Superior temporal gyrus (tissue), 1 donor: ENCODE measurements at regions not wholly inside any gene's neighbourhood (a gene's known extent, or its start where the extent isn't known, plus 50 kb on each side); places are given as distances from the start of the nearest gene placed in this dataset.
"Not testable (repeated sequence)": the region's sequence is repeated elsewhere in the genome, so short reads cannot be mapped to it uniquely, and the experiment has no call there.

Source experiments
- DNase-seq: peaks from one replicate; pipeline ENCODE4 v3.0.0-alpha.2; 2016; ENCODE audit errors: extremely low spot score

GRCh38 chr4:52157071-52157470 lies 106.0 kb downstream of the SPATA18 start:
- DNase-seq = not testable (repeated sequence)

- DNase-seq = no peak
Observed at GRCh38 chr4:52157641-52158316, 106.7 kb downstream of the SPATA18 start.

GRCh38 chr4:52160859-52161258 lies 109.8 kb downstream of the SPATA18 start:
- DNase-seq = no peak

- no peak for DNase-seq
Observed at GRCh38 chr4:52164116-52164515, 113.0 kb downstream of the SPATA18 start.

- DNase-seq = no peak
Observed at GRCh38 chr4:52172166-52172565, 121.1 kb downstream of the SPATA18 start.

GRCh38 chr4:52173470-52174045 lies 122.5 kb downstream of the SPATA18 start:
- DNase-seq = no peak

GRCh38 chr4:52187603-52188002 lies 136.5 kb downstream of the SPATA18 start:
- no peak for DNase-seq

- DNase-seq = no peak
Observed at GRCh38 chr4:52192001-52192400, 140.9 kb downstream of the SPATA18 start.

- DNase-seq = no peak
Observed at GRCh38 chr4:52192721-52193135, 141.6 kb downstream of the SPATA18 start.

- DNase-seq = no peak
Observed at GRCh38 chr4:52195869-52196268, 144.8 kb downstream of the SPATA18 start.

GRCh38 chr4:52196606-52197130 lies 145.6 kb downstream of the SPATA18 start:
- no peak for DNase-seq

GRCh38 chr4:52197306-52197705 lies 146.2 kb downstream of the SPATA18 start:
- no peak for DNase-seq

GRCh38 chr4:52198294-52198693 lies 147.2 kb downstream of the SPATA18 start:
- no peak for DNase-seq

- no peak for DNase-seq
Observed at GRCh38 chr4:52199574-52200338, 148.7 kb downstream of the SPATA18 start.

- no peak for DNase-seq
Observed at GRCh38 chr4:52200339-52200725, 149.2 kb downstream of the SPATA18 start.

GRCh38 chr4:52201715-52202114 lies 150.6 kb downstream of the SPATA18 start:
- no peak for DNase-seq

GRCh38 chr4:52202251-52202779 lies 151.2 kb downstream of the SPATA18 start:
- DNase-seq = no peak

- DNase-seq = no peak
Observed at GRCh38 chr4:52202931-52203330, 151.8 kb downstream of the SPATA18 start.

- DNase-seq = no peak
Observed at GRCh38 chr4:52203351-52203750, 152.2 kb downstream of the SPATA18 start.

- no peak for DNase-seq
Observed at GRCh38 chr4:52204921-52205320, 153.8 kb downstream of the SPATA18 start.

GRCh38 chr4:52207146-52207545 lies 156.0 kb downstream of the SPATA18 start:
- DNase-seq = not testable (repeated sequence)

- no peak for DNase-seq
Observed at GRCh38 chr4:52212702-52213101, 161.6 kb downstream of the SPATA18 start.
